ENCODE measurements at regions not wholly inside any gene's neighbourhood (a gene's known extent, or its start where the extent isn't known, plus 50 kb on each side); places are given as distances from the start of the nearest gene placed in this dataset.

DNA sequence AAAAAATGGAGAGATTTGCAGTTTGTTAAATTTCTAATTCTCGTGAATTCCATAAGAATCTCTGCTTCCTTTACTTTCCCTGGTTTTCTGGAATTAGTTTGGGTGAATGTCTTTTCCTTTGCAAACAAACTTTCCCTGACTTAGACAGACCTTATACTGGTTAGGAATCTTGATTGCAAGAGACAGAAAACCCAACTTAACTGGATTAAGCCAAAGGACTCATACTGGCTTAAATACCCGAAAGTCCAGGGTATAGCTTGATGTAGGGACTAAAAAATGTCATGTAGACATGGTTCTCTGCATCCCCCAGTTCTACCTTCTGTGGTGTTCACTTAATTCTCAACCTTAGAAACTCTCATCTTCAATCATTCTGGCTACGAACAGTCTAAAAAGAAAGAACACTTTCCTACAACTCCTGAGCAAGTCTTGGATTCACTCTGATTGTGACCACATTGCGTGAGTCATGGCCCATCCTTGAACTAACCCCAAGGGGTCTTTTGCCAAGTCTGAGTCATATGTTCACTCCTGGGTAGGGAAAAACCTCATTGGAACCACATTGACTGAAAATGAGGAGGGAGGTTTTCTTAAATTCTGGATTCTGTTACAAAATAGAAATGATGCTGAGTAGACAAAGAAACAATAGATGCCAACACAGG lies 136.0 kb upstream of the DAZL start:
- no peak for ATAC-seq (ENCODE audit: low FRiP score)

DNA sequence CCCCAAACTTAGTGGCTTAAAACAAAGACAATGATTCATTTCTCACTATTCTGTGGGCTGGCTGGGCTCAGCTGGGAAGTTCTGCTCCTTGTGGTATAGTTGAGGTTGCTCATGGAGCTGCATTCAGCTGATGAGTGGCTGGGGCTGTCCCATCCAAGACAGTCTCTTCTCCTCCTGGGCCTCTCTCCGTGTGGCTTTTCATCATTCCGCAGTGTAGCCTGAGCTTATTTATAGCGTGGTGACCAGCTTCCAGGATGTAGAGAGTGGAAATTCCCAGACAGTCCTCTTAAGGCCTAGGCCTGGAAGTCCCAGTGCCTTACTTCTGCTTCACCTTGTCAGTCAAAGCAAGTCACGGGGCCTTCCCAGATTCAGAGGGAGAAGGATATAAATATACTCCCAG lies 136.7 kb upstream of the DAZL start:
- TF ChIP-seq, protein P1, sequence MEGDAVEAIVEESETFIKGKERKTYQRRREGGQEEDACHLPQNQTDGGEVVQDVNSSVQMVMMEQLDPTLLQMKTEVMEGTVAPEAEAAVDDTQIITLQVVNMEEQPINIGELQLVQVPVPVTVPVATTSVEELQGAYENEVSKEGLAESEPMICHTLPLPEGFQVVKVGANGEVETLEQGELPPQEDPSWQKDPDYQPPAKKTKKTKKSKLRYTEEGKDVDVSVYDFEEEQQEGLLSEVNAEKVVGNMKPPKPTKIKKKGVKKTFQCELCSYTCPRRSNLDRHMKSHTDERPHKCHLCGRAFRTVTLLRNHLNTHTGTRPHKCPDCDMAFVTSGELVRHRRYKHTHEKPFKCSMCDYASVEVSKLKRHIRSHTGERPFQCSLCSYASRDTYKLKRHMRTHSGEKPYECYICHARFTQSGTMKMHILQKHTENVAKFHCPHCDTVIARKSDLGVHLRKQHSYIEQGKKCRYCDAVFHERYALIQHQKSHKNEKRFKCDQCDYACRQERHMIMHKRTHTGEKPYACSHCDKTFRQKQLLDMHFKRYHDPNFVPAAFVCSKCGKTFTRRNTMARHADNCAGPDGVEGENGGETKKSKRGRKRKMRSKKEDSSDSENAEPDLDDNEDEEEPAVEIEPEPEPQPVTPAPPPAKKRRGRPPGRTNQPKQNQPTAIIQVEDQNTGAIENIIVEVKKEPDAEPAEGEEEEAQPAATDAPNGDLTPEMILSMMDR (IDR thresholded peaks at IDR 0.05) = no peak
- DNase-seq (ENCODE audit: low spot score) (no peak), ATAC-seq (ENCODE audit: low FRiP score) (no peak)

More for the DNA sequence above, 136.0 kb upstream of the DAZL start:
- TF ChIP-seq, protein P1 (IDR thresholded peaks at IDR 0.05) = no peak
- DNase-seq (ENCODE audit: low spot score) = no peak

DNA sequence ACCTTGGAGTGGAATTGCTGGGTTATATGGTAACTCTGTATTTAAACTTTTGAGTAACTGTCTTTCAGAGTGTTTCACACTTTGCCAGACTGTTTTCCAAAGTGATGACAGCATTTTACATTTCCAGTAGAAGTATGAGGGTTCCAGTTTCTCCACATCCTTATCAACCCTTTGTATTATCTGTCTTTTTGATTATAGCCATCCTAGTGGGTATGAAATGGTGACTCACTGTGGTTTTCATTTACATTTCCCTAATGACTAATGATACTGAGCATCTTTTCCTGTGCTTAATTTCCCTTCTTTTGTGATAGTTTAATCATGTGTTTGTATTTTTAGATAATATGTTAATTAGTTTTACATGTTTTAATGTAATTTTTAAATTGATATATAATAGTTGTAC lies 138.1 kb upstream of the DAZL start:
- no peak for DNase-seq (ENCODE audit: low spot score)
- no peak for ATAC-seq (ENCODE audit: low FRiP score)
- TF ChIP-seq, protein P1 (IDR thresholded peaks at IDR 0.05) = no peak

DNA sequence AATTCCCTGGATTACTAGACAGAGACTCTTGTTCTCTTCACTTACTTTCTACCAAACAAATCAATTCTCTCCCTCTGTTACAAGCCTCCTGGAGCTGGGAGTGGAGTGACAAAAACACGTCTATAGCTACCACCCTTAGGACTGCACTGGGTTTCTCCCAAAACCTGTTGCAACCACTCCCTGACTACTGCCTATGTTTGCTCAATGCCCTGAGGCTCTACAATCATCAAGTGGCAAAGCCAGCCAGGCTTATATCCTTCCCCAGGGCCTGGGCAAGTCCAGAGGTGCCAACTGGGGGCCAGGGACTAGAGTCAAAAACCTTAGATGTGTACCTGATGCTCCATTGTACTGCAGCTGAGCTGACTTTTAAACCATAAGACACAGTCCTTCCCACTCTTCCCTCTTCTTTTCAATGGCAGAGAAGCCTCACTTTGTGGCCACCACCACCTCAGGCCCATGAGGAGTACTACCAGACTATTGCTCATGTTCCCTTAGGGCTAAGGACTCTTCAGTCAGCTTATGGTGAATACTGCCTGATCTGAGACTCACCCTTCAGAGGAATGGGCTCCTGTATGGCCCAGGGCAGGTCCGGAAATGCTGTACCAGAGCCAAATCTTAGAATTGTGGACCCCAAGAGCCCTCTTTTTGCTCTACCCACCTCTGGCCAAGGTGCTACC lies 125.4 kb upstream of the PLCL2 start:
- ATAC-seq (ENCODE audit: low FRiP score) (no peak), DNase-seq (ENCODE audit: low spot score) (no peak)
- TF ChIP-seq, protein P1 (IDR thresholded peaks at IDR 0.05) = no peak

DNA sequence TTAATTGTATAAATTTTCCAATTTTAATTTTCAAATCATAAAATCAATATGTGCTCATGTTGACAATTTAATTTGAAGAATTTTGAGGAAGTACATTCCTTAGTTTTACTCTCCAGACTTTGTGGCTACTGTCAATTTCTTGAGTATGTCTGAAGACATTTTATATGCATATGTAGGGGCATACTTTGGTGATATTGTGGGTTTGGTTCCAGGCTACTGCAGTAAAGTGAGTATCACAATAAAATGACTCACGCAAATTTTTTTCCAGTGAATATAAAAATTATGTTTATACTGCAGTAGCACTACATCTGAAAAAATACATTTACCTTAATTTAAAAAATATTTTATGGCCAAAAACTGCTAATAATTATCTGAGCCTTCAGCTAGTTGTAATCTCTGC lies 123.2 kb upstream of the PLCL2 start:
- ATAC-seq (ENCODE audit: low FRiP score) (no peak), DNase-seq (ENCODE audit: low spot score) (no peak)
- TF ChIP-seq, protein P1 (IDR thresholded peaks at IDR 0.05) = no peak

DNA sequence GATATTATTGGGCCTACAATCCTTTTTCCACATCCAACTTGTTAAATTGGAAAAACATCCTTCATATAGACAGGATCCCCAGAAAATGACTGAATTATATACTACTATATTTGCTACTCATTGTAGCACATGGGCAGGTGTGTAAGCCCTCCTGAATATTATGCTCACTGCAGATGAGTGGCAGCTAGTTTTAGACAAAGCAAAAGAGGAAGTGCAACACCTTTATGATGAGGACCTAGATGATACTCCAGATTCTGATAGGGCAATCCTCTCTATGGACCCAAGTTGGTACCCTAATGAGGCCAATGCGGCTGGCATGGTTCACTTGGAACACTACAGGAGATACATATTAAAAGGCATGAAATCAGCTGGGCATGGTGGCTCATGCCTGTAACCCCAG lies 119.1 kb upstream of the PLCL2 start:
- TF ChIP-seq, protein P1 (IDR thresholded peaks at IDR 0.05) = no peak
- no peak for DNase-seq (ENCODE audit: low spot score)
- no peak for ATAC-seq (ENCODE audit: low FRiP score)

DNA sequence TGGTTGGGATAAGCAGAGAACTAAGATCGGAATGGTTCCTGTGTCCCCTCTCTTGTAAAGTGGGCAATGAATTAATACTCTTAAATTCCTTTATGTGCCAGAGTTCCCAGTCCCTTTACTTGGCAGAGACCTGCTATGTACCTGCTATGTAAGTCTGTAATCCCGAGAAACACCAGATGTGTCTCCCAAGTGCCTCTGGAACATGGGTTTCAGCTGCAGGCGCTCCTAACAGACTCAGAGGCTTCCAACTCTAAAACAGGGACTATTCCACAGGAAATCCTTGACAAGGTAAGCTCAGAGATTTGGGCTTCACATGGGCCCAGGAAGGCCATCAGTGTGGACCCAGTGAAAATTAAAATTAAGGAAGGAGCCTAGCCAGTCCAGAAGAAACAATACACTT lies 117.7 kb upstream of the PLCL2 start:
- TF ChIP-seq, protein P1 (IDR thresholded peaks at IDR 0.05) = no peak
- ATAC-seq (ENCODE audit: low FRiP score) (no peak), DNase-seq (ENCODE audit: low spot score) (no peak)

Measured in omental fat pad (tissue), 3 donors.